ENCODE measurements at regions not wholly inside any gene's neighbourhood (a gene's known extent, or its start where the extent isn't known, plus 50 kb on each side); places are given as distances from the start of the nearest gene placed in this dataset.

- Mint-ChIP-seq H3K27me3 (peaks cover 6% of the 10 kb centered on the region), H3K4me3 (no peak overlapping the region), H3K4me1 (no peaks in the 10 kb centered on the region), H3K36me3 (no peaks in the 10 kb centered on the region), H3K9me3 (no peaks in the 10 kb centered on the region), H3K27ac (no peak overlapping the region)
Measured at GRCh38 chr4:155433636-155434360, 57.0 kb upstream of the MAP9 start.

DNA sequence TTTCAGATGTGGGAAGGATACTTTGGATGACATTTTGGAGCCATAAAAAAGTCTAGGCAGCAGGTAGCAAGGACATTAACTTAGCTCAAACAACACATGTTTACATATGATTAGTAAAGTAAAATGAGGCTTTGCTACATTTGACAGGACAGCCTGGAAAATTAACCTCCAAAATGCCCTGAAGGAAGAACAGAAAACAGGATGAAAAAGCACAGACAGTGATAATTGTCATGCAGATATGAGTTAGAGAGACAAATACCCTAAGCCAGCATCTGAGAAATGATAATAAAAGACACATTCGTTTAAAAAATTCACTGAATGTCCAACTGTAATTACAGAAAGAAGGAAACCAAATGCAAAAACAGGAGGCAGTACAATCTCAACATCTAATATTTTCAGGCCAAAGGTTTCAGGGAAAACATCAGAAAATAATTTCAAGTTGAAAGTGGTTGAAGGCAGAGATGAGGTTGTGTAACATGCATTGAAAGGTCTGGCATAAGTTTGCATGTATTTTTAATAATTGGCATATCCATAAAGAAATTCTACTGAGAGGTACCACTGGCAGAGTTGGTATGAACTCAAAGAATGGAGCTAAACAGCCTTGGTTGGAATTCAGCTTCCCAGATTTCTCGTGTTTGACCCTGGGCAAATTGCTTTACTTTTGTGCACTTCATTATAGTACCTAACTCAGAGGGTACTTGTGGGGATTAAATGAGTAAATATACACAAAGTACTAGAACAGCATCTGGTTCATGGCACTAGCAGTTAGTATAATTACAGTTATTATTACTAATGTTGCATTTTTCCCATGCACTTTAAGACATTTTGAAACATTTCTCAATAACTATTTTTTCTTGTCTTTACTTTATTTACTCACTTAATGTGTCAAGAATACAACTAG lies 54.4 kb upstream of the MAP9 start:
- H3K9me3 Mint-ChIP-seq: no peaks in the 10 kb centered on the region
- H3K27me3 Mint-ChIP-seq: peaks cover 3% of the 10 kb centered on the region
- H3K4me3 Mint-ChIP-seq: no peak overlapping the region
- no peak overlapping the region for H3K27ac Mint-ChIP-seq
- no peaks in the 10 kb centered on the region for H3K36me3 Mint-ChIP-seq
- H3K4me1 Mint-ChIP-seq: no peaks in the 10 kb centered on the region

DNA sequence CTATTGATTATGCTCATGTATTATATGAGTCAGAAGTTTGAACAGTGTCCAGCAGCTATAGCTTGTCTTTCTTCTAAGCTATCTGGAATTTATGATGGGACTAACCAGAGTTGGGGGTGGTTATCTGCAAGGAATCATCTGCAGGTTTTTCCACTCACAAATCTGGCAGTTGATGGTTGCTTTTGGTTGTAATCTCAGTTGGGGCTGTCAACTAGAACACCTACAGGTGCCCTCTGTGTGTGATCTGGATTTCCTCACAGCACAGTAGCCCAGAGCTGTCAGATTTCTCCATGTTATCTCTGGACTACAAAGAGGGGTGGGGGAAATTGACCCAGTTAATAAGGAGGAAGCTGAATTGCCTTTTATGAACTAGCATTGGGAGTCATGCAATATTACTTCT lies 51.4 kb upstream of the MAP9 start:
- Mint-ChIP-seq H3K9me3 (no peaks in the 10 kb centered on the region), H3K36me3 (no peaks in the 10 kb centered on the region), H3K27me3 (peaks cover 5% of the 10 kb centered on the region), H3K4me1 (no peaks in the 10 kb centered on the region), H3K27ac (no peak overlapping the region), H3K4me3 (no peak overlapping the region)

- Mint-ChIP-seq H3K27me3 (peaks cover 7% of the 10 kb centered on the region), H3K9me3 (no peaks in the 10 kb centered on the region), H3K27ac (no peak overlapping the region), H3K36me3 (no peaks in the 10 kb centered on the region), H3K4me1 (no peaks in the 10 kb centered on the region), H3K4me3 (no peak overlapping the region)
Measured at GRCh38 chr4:155426953-155427352, 50.2 kb upstream of the MAP9 start.
